IPS-20b (cell line): ENCODE measurements at regions not wholly inside any gene's neighbourhood (a gene's known extent, or its start where the extent isn't known, plus 50 kb on each side); places are given as distances from the start of the nearest gene placed in this dataset.

Experiments used
- H3K27ac ChIP-seq: one replicate; pipeline ENCODE4 v1.5.1; 2013; ENCODE audit warnings: low read length
- H3K27me3 ChIP-seq: 2 replicates; pipeline ENCODE4 v1.6.1; 2013; ENCODE audit warnings: mild to moderate bottlenecking, low read length, inconsistent platforms; ENCODE audit not compliant: insufficient read depth
- H3K36me3 ChIP-seq: 2 replicates; pipeline ENCODE4 v1.6.1; 2013; ENCODE audit warnings: low read depth, mild to moderate bottlenecking, inconsistent platforms, low read length, moderate library complexity; ENCODE audit not compliant: insufficient read depth
- H3K4me1 ChIP-seq: 2 replicates; pipeline ENCODE4 v1.6.1; 2013; ENCODE audit warnings: mild to moderate bottlenecking, control low read depth, inconsistent platforms, low read length, moderate library complexity; ENCODE audit not compliant: insufficient read depth
- H3K4me3 ChIP-seq: 2 replicates; pipeline ENCODE4 v1.5.1; 2013; ENCODE audit warnings: mild to moderate bottlenecking, low read length, inconsistent platforms
- H3K9ac ChIP-seq: 2 replicates; pipeline ENCODE4 v1.6.1; 2013; ENCODE audit warnings: low read depth, mild to moderate bottlenecking, inconsistent platforms, low read length, moderate library complexity
- H3K9me3 ChIP-seq: 2 replicates; pipeline ENCODE4 v1.6.1; 2013; ENCODE audit warnings: mild to moderate bottlenecking, low read depth, low read length, inconsistent platforms; ENCODE audit not compliant: insufficient read depth

- no peaks in the 10 kb centered on the region for H3K36me3 ChIP-seq
- H3K4me3 ChIP-seq, result no peak overlapping the region
- H3K9ac ChIP-seq, result no peak overlapping the region
- no peaks in the 10 kb centered on the region; the same call in 1 of the 2 replicates for H3K4me1 ChIP-seq
- peaks cover 6% of the 10 kb centered on the region for H3K9me3 ChIP-seq
- no peaks in the 10 kb centered on the region for H3K27me3 ChIP-seq
- H3K27ac ChIP-seq, result no peak overlapping the region
These were observed 76.0 kb upstream of the ASB18 start for GRCh38 chr2:236340251-236340650.

- H3K27me3 ChIP-seq, result no peaks in the 10 kb centered on the region
- H3K4me3 ChIP-seq, result no peak overlapping the region
- no peak overlapping the region for H3K27ac ChIP-seq
- no peaks in the 10 kb centered on the region; the same call in 1 of the 2 replicates for H3K4me1 ChIP-seq
- no peak overlapping the region for H3K9ac ChIP-seq
- H3K9me3 ChIP-seq, result peaks cover 6% of the 10 kb centered on the region
- H3K36me3 ChIP-seq, result no peaks in the 10 kb centered on the region
These were observed 76.9 kb upstream of the ASB18 start for GRCh38 chr2:236341067-236341466.

GRCh38 chr2:236341721-236342120, 77.5 kb upstream of the ASB18 start:
- Histone ChIP-seq H3K9me3 (peaks cover 6% of the 10 kb centered on the region), H3K4me1 (no peaks in the 10 kb centered on the region; the same call in 1 of the 2 replicates), H3K27me3 (no peaks in the 10 kb centered on the region), H3K9ac (no peak overlapping the region), H3K4me3 (no peak overlapping the region), H3K36me3 (no peaks in the 10 kb centered on the region), H3K27ac (no peak overlapping the region)

GRCh38 chr2:236342507-236342906, 78.3 kb upstream of the ASB18 start:
- Histone ChIP-seq H3K9me3 (peaks cover 6% of the 10 kb centered on the region), H3K4me1 (no peaks in the 10 kb centered on the region; the same call in 1 of the 2 replicates), H3K9ac (no peak overlapping the region), H3K27me3 (no peaks in the 10 kb centered on the region), H3K27ac (no peak overlapping the region), H3K36me3 (no peaks in the 10 kb centered on the region), H3K4me3 (no peak overlapping the region)

GRCh38 chr2:236342951-236343350, 78.7 kb upstream of the ASB18 start:
- H3K36me3 ChIP-seq, result no peaks in the 10 kb centered on the region
- no peak overlapping the region for H3K9ac ChIP-seq
- H3K9me3 ChIP-seq, result peaks cover 6% of the 10 kb centered on the region
- no peak overlapping the region for H3K27ac ChIP-seq
- H3K4me3 ChIP-seq, result no peak overlapping the region
- no peaks in the 10 kb centered on the region for H3K27me3 ChIP-seq
- H3K4me1 ChIP-seq, result no peaks in the 10 kb centered on the region; the same call in 1 of the 2 replicates

- no peak overlapping the region for H3K9ac ChIP-seq
- H3K4me3 ChIP-seq, result no peak overlapping the region
- no peaks in the 10 kb centered on the region for H3K36me3 ChIP-seq
- peaks cover 6% of the 10 kb centered on the region for H3K9me3 ChIP-seq
- H3K27ac ChIP-seq, result no peak overlapping the region
- H3K4me1 ChIP-seq, result no peaks in the 10 kb centered on the region; the same call in 1 of the 2 replicates
- H3K27me3 ChIP-seq, result no peaks in the 10 kb centered on the region
These were observed 79.4 kb upstream of the ASB18 start for GRCh38 chr2:236343400-236344161.

GRCh38 chr2:236344446-236344845, 80.2 kb upstream of the ASB18 start:
- no peak overlapping the region for H3K27ac ChIP-seq
- H3K36me3 ChIP-seq, result no peaks in the 10 kb centered on the region
- H3K27me3 ChIP-seq, result no peaks in the 10 kb centered on the region
- no peak overlapping the region for H3K4me3 ChIP-seq
- no peaks in the 10 kb centered on the region; the same call in 1 of the 2 replicates for H3K4me1 ChIP-seq
- peaks cover 4% of the 10 kb centered on the region for H3K9me3 ChIP-seq
- no peak overlapping the region for H3K9ac ChIP-seq

- Histone ChIP-seq H3K9me3 (no peaks in the 10 kb centered on the region), H3K4me1 (no peaks in the 10 kb centered on the region; the same call in 1 of the 2 replicates), H3K4me3 (no peak overlapping the region), H3K36me3 (no peaks in the 10 kb centered on the region), H3K27me3 (no peaks in the 10 kb centered on the region), H3K9ac (no peak overlapping the region), H3K27ac (no peak overlapping the region)
These were observed 81.0 kb upstream of the ASB18 start for GRCh38 chr2:236345081-236345714.

GRCh38 chr2:236346366-236346765, 82.2 kb upstream of the ASB18 start:
- Histone ChIP-seq H3K9ac (no peak overlapping the region), H3K4me1 (no peaks in the 10 kb centered on the region; the same call in 1 of the 2 replicates), H3K27ac (no peak overlapping the region), H3K9me3 (no peaks in the 10 kb centered on the region), H3K36me3 (no peaks in the 10 kb centered on the region), H3K4me3 (no peak overlapping the region), H3K27me3 (no peaks in the 10 kb centered on the region)

GRCh38 chr2:236348279-236348678, 84.1 kb upstream of the ASB18 start:
- Histone ChIP-seq H3K27ac (no peak overlapping the region), H3K27me3 (no peaks in the 10 kb centered on the region), H3K9ac (no peak overlapping the region), H3K36me3 (no peaks in the 10 kb centered on the region), H3K4me1 (no peaks in the 10 kb centered on the region; the same call in 1 of the 2 replicates), H3K4me3 (no peak overlapping the region), H3K9me3 (no peaks in the 10 kb centered on the region)

GRCh38 chr2:236348976-236349375, 84.8 kb upstream of the ASB18 start:
- H3K9ac ChIP-seq, result no peak overlapping the region
- H3K36me3 ChIP-seq, result no peaks in the 10 kb centered on the region
- H3K4me1 ChIP-seq, result no peaks in the 10 kb centered on the region; the same call in 1 of the 2 replicates
- H3K9me3 ChIP-seq, result no peaks in the 10 kb centered on the region
- H3K27me3 ChIP-seq, result no peaks in the 10 kb centered on the region
- H3K27ac ChIP-seq, result no peak overlapping the region
- H3K4me3 ChIP-seq, result no peak overlapping the region

- Histone ChIP-seq H3K36me3 (no peaks in the 10 kb centered on the region), H3K27me3 (no peaks in the 10 kb centered on the region), H3K9me3 (no peaks in the 10 kb centered on the region), H3K4me1 (no peaks in the 10 kb centered on the region; the same call in 1 of the 2 replicates), H3K27ac (no peak overlapping the region), H3K4me3 (no peak overlapping the region), H3K9ac (no peak overlapping the region)
These were observed 86.2 kb upstream of the ASB18 start for GRCh38 chr2:236350426-236350825.
